ENCODE measurements at regions not wholly inside any gene's neighbourhood (a gene's known extent, or its start where the extent isn't known, plus 50 kb on each side); places are given as distances from the start of the nearest gene placed in this dataset.
A peak's percentile ranks its signal among the peaks of the same experiment; 100 is the strongest.

- no peak for DNase-seq
- no peak for TF ChIP-seq CTCF (IDR thresholded peaks at IDR 0.05)
- intact Hi-C loops (cut with DNase I; ENCODE audit: low total_unique reads): no loop called here
- H3K27me3 ChIP-seq: no peaks in the 10 kb centered on the region
- no peak overlapping the region for H3K4me3 ChIP-seq
- no peaks in the 10 kb centered on the region for H3K9me3 ChIP-seq
- H3K36me3 ChIP-seq: no peaks in the 10 kb centered on the region
- no peaks in the 10 kb centered on the region for H3K4me1 ChIP-seq
- no peak overlapping the region for H3K27ac ChIP-seq
Measured at GRCh38 chr10:47099474-47099873, 188.2 kb downstream of the PTPN20 start.

GRCh38 chr10:47101196-47101595 is 190.0 kb downstream of the PTPN20 start:
- H3K27me3 ChIP-seq: no peaks in the 10 kb centered on the region
- H3K4me3 ChIP-seq: no peak overlapping the region
- H3K36me3 ChIP-seq: no peaks in the 10 kb centered on the region
- H3K9me3 ChIP-seq: no peaks in the 10 kb centered on the region
- intact Hi-C loops (cut with DNase I; ENCODE audit: low total_unique reads): no loop called here
- H3K27ac ChIP-seq: no peak overlapping the region
- H3K4me1 ChIP-seq: peaks cover 0 to 12% (median 0%) of the 10 kb centered on the region in 4 donors
- no peak for TF ChIP-seq CTCF (IDR thresholded peaks at IDR 0.05)
- DNase-seq: no peak

GRCh38 chr10:47101807-47102206 is 190.6 kb downstream of the PTPN20 start:
- H3K27ac ChIP-seq: no peak overlapping the region
- peaks cover 0 to 12% (median 0%) of the 10 kb centered on the region in 4 donors for H3K4me1 ChIP-seq
- H3K27me3 ChIP-seq: no peaks in the 10 kb centered on the region
- no peak overlapping the region for H3K4me3 ChIP-seq
- no peaks in the 10 kb centered on the region for H3K9me3 ChIP-seq
- DNase-seq: no peak
- no peak for TF ChIP-seq CTCF (IDR thresholded peaks at IDR 0.05)
- H3K36me3 ChIP-seq: no peaks in the 10 kb centered on the region
- intact Hi-C loops (cut with DNase I; ENCODE audit: low total_unique reads): no loop called here

- Histone ChIP-seq H3K4me3 (no peak overlapping the region), H3K4me1 (peaks cover 0 to 12% (median 0%) of the 10 kb centered on the region in 4 donors), H3K27ac (no peak overlapping the region), H3K27me3 (no peaks in the 10 kb centered on the region), H3K9me3 (no peaks in the 10 kb centered on the region), H3K36me3 (no peaks in the 10 kb centered on the region)
- intact Hi-C loops (cut with DNase I; ENCODE audit: low total_unique reads): no loop called here
- TF ChIP-seq CTCF (IDR thresholded peaks at IDR 0.05): no peak
- no peak for DNase-seq
Measured at GRCh38 chr10:47104151-47104605, 192.9 kb downstream of the PTPN20 start.

- Histone ChIP-seq H3K36me3 (no peaks in the 10 kb centered on the region), H3K27me3 (no peaks in the 10 kb centered on the region), H3K9me3 (no peaks in the 10 kb centered on the region), H3K27ac (peak overlapping the region in 1 of 2 donors; percentile 1), H3K4me1 (peaks cover 0 to 19% (median 2%) of the 10 kb centered on the region in 4 donors), H3K4me3 (no peak overlapping the region)
- no peak for TF ChIP-seq CTCF (IDR thresholded peaks at IDR 0.05)
- peak in 1 of 2 donors; percentile 62 for DNase-seq
- intact Hi-C loops (cut with DNase I; ENCODE audit: low total_unique reads): no loop called here
Measured at GRCh38 chr10:47104786-47105385, 193.7 kb downstream of the PTPN20 start.
